ENCODE measurements at regions not wholly inside any gene's neighbourhood (a gene's known extent, or its start where the extent isn't known, plus 50 kb on each side); places are given as distances from the start of the nearest gene placed in this dataset.

- no peaks in the 10 kb centered on the region for H3K9me3 ChIP-seq
- no peaks in the 10 kb centered on the region for H3K36me3 ChIP-seq
- no peak overlapping the region for H3K27ac ChIP-seq
- no peak overlapping the region for H3K4me3 ChIP-seq
- DNase-seq (no peak), ATAC-seq (no peak)
- H3K27me3 ChIP-seq: no peaks in the 10 kb centered on the region
- intact Hi-C loops (cut with DNase I): no loop called here
- TF ChIP-seq CTCF (IDR thresholded peaks at IDR 0.05): no peak
- no peaks in the 10 kb centered on the region for H3K4me1 ChIP-seq
These were observed 417.1 kb downstream of the SETD4 start for GRCh38 chr21:35643176-35643575.

GRCh38 chr21:35641271-35642016 lies 418.9 kb downstream of the SETD4 start:
- no peak overlapping the region for H3K27ac ChIP-seq
- no peak for ATAC-seq
- intact Hi-C loops (cut with DNase I): no loop called here
- no peak for TF ChIP-seq CTCF (IDR thresholded peaks at IDR 0.05)
- no peaks in the 10 kb centered on the region for H3K27me3 ChIP-seq
- H3K9me3 ChIP-seq: no peaks in the 10 kb centered on the region
- H3K4me3 ChIP-seq: no peak overlapping the region
- H3K36me3 ChIP-seq: no peaks in the 10 kb centered on the region
- no peaks in the 10 kb centered on the region for H3K4me1 ChIP-seq
- no peak for DNase-seq

- Histone ChIP-seq H3K36me3 (no peaks in the 10 kb centered on the region), H3K4me3 (no peak overlapping the region), H3K27me3 (no peaks in the 10 kb centered on the region), H3K4me1 (no peaks in the 10 kb centered on the region), H3K9me3 (no peaks in the 10 kb centered on the region), H3K27ac (no peak overlapping the region)
- ATAC-seq (no peak), DNase-seq (no peak)
- TF ChIP-seq CTCF (IDR thresholded peaks at IDR 0.05): no peak
- intact Hi-C loops (cut with DNase I): no loop called here
These were observed 422.9 kb downstream of the SETD4 start for GRCh38 chr21:35637431-35637830.

- TF ChIP-seq CTCF (IDR thresholded peaks at IDR 0.05): no peak
- no peaks in the 10 kb centered on the region for H3K9me3 ChIP-seq
- no peak overlapping the region for H3K4me3 ChIP-seq
- DNase-seq: no peak
- intact Hi-C loops (cut with DNase I): no loop called here
- no peak for ATAC-seq
- no peaks in the 10 kb centered on the region for H3K36me3 ChIP-seq
- H3K4me1 ChIP-seq: no peaks in the 10 kb centered on the region
- H3K27me3 ChIP-seq: no peaks in the 10 kb centered on the region
- no peak overlapping the region for H3K27ac ChIP-seq
These were observed 424.3 kb downstream of the SETD4 start for GRCh38 chr21:35635994-35636393.

- H3K9me3 ChIP-seq: no peaks in the 10 kb centered on the region
- no peak overlapping the region for H3K4me3 ChIP-seq
- no peak overlapping the region for H3K27ac ChIP-seq
- no peaks in the 10 kb centered on the region for H3K4me1 ChIP-seq
- TF ChIP-seq CTCF (IDR thresholded peaks at IDR 0.05): no peak
- no peaks in the 10 kb centered on the region for H3K27me3 ChIP-seq
- intact Hi-C loops (cut with DNase I): no loop called here
- ATAC-seq: no peak
- DNase-seq: no peak
- H3K36me3 ChIP-seq: no peaks in the 10 kb centered on the region
These were observed 425.1 kb downstream of the SETD4 start for GRCh38 chr21:35635261-35635660.

GRCh38 chr21:35633501-35633900 lies 426.8 kb downstream of the SETD4 start:
- intact Hi-C loops (cut with DNase I): no loop called here
- Histone ChIP-seq H3K27me3 (no peaks in the 10 kb centered on the region), H3K4me3 (no peak overlapping the region), H3K4me1 (no peaks in the 10 kb centered on the region), H3K9me3 (no peaks in the 10 kb centered on the region), H3K27ac (no peak overlapping the region), H3K36me3 (no peaks in the 10 kb centered on the region)
- TF ChIP-seq CTCF (IDR thresholded peaks at IDR 0.05): no peak
- ATAC-seq (no peak), DNase-seq (no peak)

All from upper lobe of right lung (tissue), 1 donor.